ENCODE measurements at regions not wholly inside any gene's neighbourhood (a gene's known extent, or its start where the extent isn't known, plus 50 kb on each side); places are given as distances from the start of the nearest gene placed in this dataset.

GRCh38 chr18:41126541-41127235, 828.3 kb upstream of the PIK3C3 start:
- TF ChIP-seq CTCF (IDR thresholded peaks at IDR 0.05) (no peak), POLR2A (IDR thresholded peaks at IDR 0.05) (no peak), POLR2AphosphoS5 (IDR thresholded peaks at IDR 0.05) (no peak)
